ENCODE measurements at regions not wholly inside any gene's neighbourhood (a gene's known extent, or its start where the extent isn't known, plus 50 kb on each side); places are given as distances from the start of the nearest gene placed in this dataset.

GRCh38 chr4:104206784-104207183 lies 287.9 kb downstream of the CXXC4 start:
- TF ChIP-seq, protein P1, sequence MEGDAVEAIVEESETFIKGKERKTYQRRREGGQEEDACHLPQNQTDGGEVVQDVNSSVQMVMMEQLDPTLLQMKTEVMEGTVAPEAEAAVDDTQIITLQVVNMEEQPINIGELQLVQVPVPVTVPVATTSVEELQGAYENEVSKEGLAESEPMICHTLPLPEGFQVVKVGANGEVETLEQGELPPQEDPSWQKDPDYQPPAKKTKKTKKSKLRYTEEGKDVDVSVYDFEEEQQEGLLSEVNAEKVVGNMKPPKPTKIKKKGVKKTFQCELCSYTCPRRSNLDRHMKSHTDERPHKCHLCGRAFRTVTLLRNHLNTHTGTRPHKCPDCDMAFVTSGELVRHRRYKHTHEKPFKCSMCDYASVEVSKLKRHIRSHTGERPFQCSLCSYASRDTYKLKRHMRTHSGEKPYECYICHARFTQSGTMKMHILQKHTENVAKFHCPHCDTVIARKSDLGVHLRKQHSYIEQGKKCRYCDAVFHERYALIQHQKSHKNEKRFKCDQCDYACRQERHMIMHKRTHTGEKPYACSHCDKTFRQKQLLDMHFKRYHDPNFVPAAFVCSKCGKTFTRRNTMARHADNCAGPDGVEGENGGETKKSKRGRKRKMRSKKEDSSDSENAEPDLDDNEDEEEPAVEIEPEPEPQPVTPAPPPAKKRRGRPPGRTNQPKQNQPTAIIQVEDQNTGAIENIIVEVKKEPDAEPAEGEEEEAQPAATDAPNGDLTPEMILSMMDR (IDR thresholded peaks at IDR 0.05) = no peak
- TF ChIP-seq POLR2A (IDR thresholded peaks at IDR 0.05) = no peak

Data from stomach (tissue), 4 donors.